ENCODE measurements at regions not wholly inside any gene's neighbourhood (a gene's known extent, or its start where the extent isn't known, plus 50 kb on each side); places are given as distances from the start of the nearest gene placed in this dataset.

- no peaks in the 10 kb centered on the region for H3K27me3 ChIP-seq (ENCODE audit: control insufficient read depth in 1 of 2, insufficient read depth in 2 of 2, low read length in 2 of 2)
- H3K27ac ChIP-seq (ENCODE audit: low read depth in 1 of 2, low read length in 2 of 2): no peak overlapping the region
- no peaks in the 10 kb centered on the region for H3K36me3 ChIP-seq (ENCODE audit: insufficient read depth, low read length)
- CTCF ChIA-PET: no interaction called here
- POLR2A ChIA-PET: no interaction called here
- no peaks in the 10 kb centered on the region for H3K27me3 Mint-ChIP-seq
- no peaks in the 10 kb centered on the region for H3K9me3 Mint-ChIP-seq
- DNase-seq (no peak), ATAC-seq (ENCODE audit: poor library complexity) (no peak)
- H3K9me3 ChIP-seq (ENCODE audit: control insufficient read depth in 1 of 2, insufficient read depth in 1 of 2, low read length in 2 of 2): no peaks in the 10 kb centered on the region
- H3K36me3 Mint-ChIP-seq (ENCODE audit: low read depth): no peaks in the 10 kb centered on the region
- H3K4me3 Mint-ChIP-seq: no peak overlapping the region
- H3K27ac Mint-ChIP-seq: no peak overlapping the region
- intact Hi-C loops (cut with DNase I, micrococcal nuclease): no loop called here
- H3K4me1 Mint-ChIP-seq (ENCODE audit: low read depth): no peaks in the 10 kb centered on the region
- no peaks in the 10 kb centered on the region for H3K4me1 ChIP-seq (ENCODE audit: insufficient read depth, low read length)
- TF ChIP-seq, protein P1, sequence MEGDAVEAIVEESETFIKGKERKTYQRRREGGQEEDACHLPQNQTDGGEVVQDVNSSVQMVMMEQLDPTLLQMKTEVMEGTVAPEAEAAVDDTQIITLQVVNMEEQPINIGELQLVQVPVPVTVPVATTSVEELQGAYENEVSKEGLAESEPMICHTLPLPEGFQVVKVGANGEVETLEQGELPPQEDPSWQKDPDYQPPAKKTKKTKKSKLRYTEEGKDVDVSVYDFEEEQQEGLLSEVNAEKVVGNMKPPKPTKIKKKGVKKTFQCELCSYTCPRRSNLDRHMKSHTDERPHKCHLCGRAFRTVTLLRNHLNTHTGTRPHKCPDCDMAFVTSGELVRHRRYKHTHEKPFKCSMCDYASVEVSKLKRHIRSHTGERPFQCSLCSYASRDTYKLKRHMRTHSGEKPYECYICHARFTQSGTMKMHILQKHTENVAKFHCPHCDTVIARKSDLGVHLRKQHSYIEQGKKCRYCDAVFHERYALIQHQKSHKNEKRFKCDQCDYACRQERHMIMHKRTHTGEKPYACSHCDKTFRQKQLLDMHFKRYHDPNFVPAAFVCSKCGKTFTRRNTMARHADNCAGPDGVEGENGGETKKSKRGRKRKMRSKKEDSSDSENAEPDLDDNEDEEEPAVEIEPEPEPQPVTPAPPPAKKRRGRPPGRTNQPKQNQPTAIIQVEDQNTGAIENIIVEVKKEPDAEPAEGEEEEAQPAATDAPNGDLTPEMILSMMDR (IDR thresholded peaks at IDR 0.05): no peak
- H3K4me3 ChIP-seq (ENCODE audit: low read length): no peak overlapping the region
These were observed 437.0 kb downstream of the PIK3R1 start for GRCh38 chr5:68652534-68652965.

DNA sequence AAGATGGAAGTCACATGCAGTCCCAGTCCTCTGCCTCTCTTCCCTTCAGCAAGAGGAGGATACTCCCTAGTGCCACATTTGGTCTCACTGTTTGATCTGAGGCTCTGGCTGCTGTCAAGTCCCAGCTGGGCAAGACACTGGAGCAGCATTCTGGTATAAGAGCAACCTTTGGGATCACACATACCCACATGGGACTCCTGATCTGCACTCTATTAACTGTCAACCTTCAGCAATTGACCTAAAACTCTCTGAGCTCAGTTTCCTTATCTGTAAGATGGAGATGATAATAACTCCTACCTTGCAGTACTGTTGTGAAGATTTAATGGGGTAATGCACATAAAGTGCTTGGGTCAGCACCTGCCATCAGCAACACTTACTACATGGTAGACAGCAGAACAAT is 437.9 kb downstream of the PIK3R1 start:
- Histone ChIP-seq H3K27me3 (ENCODE audit: control insufficient read depth in 1 of 2, insufficient read depth in 2 of 2, low read length in 2 of 2) (no peaks in the 10 kb centered on the region), H3K9me3 (ENCODE audit: control insufficient read depth in 1 of 2, insufficient read depth in 1 of 2, low read length in 2 of 2) (no peaks in the 10 kb centered on the region), H3K4me1 (ENCODE audit: insufficient read depth, low read length) (no peaks in the 10 kb centered on the region), H3K36me3 (ENCODE audit: insufficient read depth, low read length) (no peaks in the 10 kb centered on the region), H3K4me3 (ENCODE audit: low read length) (no peak overlapping the region), H3K27ac (ENCODE audit: low read depth in 1 of 2, low read length in 2 of 2) (no peak overlapping the region)
- ATAC-seq (ENCODE audit: poor library complexity): no peak
- no peaks in the 10 kb centered on the region for H3K9me3 Mint-ChIP-seq
- H3K36me3 Mint-ChIP-seq (ENCODE audit: low read depth): no peaks in the 10 kb centered on the region
- TF ChIP-seq, protein P1 (IDR thresholded peaks at IDR 0.05): no peak
- CTCF ChIA-PET: no interaction called here
- H3K27me3 Mint-ChIP-seq: no peaks in the 10 kb centered on the region
- no peaks in the 10 kb centered on the region for H3K4me1 Mint-ChIP-seq (ENCODE audit: low read depth)
- H3K4me3 Mint-ChIP-seq: no peak overlapping the region
- POLR2A ChIA-PET: no interaction called here
- DNase-seq: no peak
- no peak overlapping the region for H3K27ac Mint-ChIP-seq
- intact Hi-C loops (cut with DNase I, micrococcal nuclease): no loop called here

- POLR2A ChIA-PET: interaction anchor here (0.8 kb wide), 1 partner anchor 9 kb away, joined by 3 read pairs; no protein-coding TSS in a partner anchor
- ATAC-seq (ENCODE audit: poor library complexity): no peak
- H3K27ac Mint-ChIP-seq: no peak overlapping the region
- no peak for DNase-seq
- Histone ChIP-seq H3K4me1 (ENCODE audit: insufficient read depth, low read length) (no peaks in the 10 kb centered on the region), H3K27me3 (ENCODE audit: control insufficient read depth in 1 of 2, insufficient read depth in 2 of 2, low read length in 2 of 2) (no peaks in the 10 kb centered on the region), H3K36me3 (ENCODE audit: insufficient read depth, low read length) (no peaks in the 10 kb centered on the region), H3K27ac (ENCODE audit: low read depth in 1 of 2, low read length in 2 of 2) (no peak overlapping the region), H3K9me3 (ENCODE audit: control insufficient read depth in 1 of 2, insufficient read depth in 1 of 2, low read length in 2 of 2) (no peaks in the 10 kb centered on the region), H3K4me3 (ENCODE audit: low read length) (no peak overlapping the region)
- H3K4me1 Mint-ChIP-seq (ENCODE audit: low read depth): no peaks in the 10 kb centered on the region
- no peaks in the 10 kb centered on the region for H3K36me3 Mint-ChIP-seq (ENCODE audit: low read depth)
- TF ChIP-seq, protein P1 (IDR thresholded peaks at IDR 0.05): no peak
- CTCF ChIA-PET: no interaction called here
- H3K4me3 Mint-ChIP-seq: no peak overlapping the region
- no peaks in the 10 kb centered on the region for H3K27me3 Mint-ChIP-seq
- intact Hi-C loops (cut with DNase I, micrococcal nuclease): no loop called here
- no peaks in the 10 kb centered on the region for H3K9me3 Mint-ChIP-seq
These were observed 436.5 kb upstream of the SLC30A5 start for GRCh38 chr5:68657055-68657961.

All from CD4-positive, alpha-beta T cell (primary cell).